Body of pancreas (tissue), 4 donors: ENCODE measurements at regions not wholly inside any gene's neighbourhood (a gene's known extent, or its start where the extent isn't known, plus 50 kb on each side); places are given as distances from the start of the nearest gene placed in this dataset.
"Not testable (repeated sequence)": the region's sequence is repeated elsewhere in the genome, so short reads cannot be mapped to it uniquely, and the experiment has no call there.

ENCODE experiments used
- ATAC-seq: fragments of 150-250 bp; one replicate; pipeline ENCODE4 v1.9.1; 2016
- DNase-seq, 4 donors: peaks; one replicate each; pipeline ENCODE4 v3.0.0-alpha.2; 2019
- H3K27ac ChIP-seq, 4 donors: fragments of 200-600 bp; sonication (generic); 1 replicate in 3 of 4; 2 replicates in 1 of 4; pipeline versions ENCODE4 v1.5.1 to v1.6.1; 2016 to 2019; ENCODE audit warnings: mild to moderate bottlenecking in 1 of 4, mixed read lengths in 1 of 4, moderate library complexity in 1 of 4
- H3K27me3 ChIP-seq, 2 donors: fragments of 200-600 bp; sonication (generic); one replicate each; pipeline ENCODE4 v1.6.0; 2016; ENCODE audit warnings: mild to moderate bottlenecking in 1 of 2
- H3K36me3 ChIP-seq, 2 donors: fragments of 200-600 bp; sonication (generic); replicated peaks in 1 of 2; 2 replicates each; pipeline ENCODE4 v1.5.1; 2016; ENCODE audit warnings: low read depth in 2 of 2; ENCODE audit not compliant: insufficient read depth in 1 of 2
- H3K4me1 ChIP-seq: fragments of 200-600 bp; sonication (generic); one replicate; pipeline ENCODE4 v1.6.0; 2016
- H3K4me3 ChIP-seq, 2 donors: fragments of 200-600 bp; sonication (generic); 1 replicate in 1 of 2; 2 replicates in 1 of 2; pipeline ENCODE4 v1.5.1; 2016 to 2019
- H3K9me3 ChIP-seq, 3 donors: fragments of 200-600 bp; sonication (generic); 1 replicate in 2 of 3; 2 replicates in 1 of 3; pipeline ENCODE4 v1.5.1; 2016
- POLR2A ChIP-seq, 3 donors: fragments of 450-650 bp; IDR thresholded peaks; one replicate each; pipeline ENCODE4 v1.6.1; 2016; ENCODE audit warnings: antibody characterized with exemption in 3 of 3, mild to moderate bottlenecking in 2 of 3
- WGBS, 2 donors: methylation state at CpG; one replicate each; pipeline ENCODE4 v1.1.5; 2017; 5-methylcytosine and 5-hydroxymethylcytosine counted together
- intact Hi-C: fragments of 100-400 bp; cut with DNase I; formaldehyde crosslinking; loops from one replicate; pipeline ENCODE4 v1.15.1; 2023
- TF ChIP-seq, protein P1 (sequence below), 7 experiments: fragments of 450-650 bp in 4 of 7; fragments of 200-600 bp in 3 of 7; sonication (generic) in 3 of 7; IDR thresholded peaks; one replicate each; pipeline ENCODE4 v1.5.1; 2016 to 2019; ENCODE audit warnings: antibody characterized with exemption in 7 of 7

DNA sequence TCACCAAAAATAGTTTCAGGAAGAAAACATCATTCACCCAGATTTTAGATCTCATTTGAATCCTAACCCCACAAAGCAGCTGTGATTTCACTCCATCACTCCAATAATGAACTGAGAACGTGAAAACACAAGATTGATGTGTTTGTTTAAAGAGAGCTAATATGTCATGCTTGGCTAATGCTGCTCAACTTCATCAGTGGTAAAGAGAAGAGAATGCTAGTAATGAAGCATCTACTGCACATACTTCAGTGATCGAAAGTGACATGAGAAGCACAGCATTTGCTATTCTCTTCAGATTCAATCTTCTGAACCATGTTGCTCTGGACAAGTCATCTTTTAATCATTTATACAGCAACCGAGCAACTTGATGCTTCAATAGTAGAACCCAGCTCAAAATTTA, 874.7 kb downstream of the EFNA5 start:
- DNase-seq = no peak
- Histone ChIP-seq H3K27me3 (no peaks in the 10 kb centered on the region), H3K4me3 (no peak overlapping the region), H3K27ac (no peak overlapping the region), H3K36me3 (no peaks in the 10 kb centered on the region), H3K9me3 (no peaks in the 10 kb centered on the region), H3K4me1 (no peaks in the 10 kb centered on the region)
- ATAC-seq = no peak
- TF ChIP-seq, protein P1, sequence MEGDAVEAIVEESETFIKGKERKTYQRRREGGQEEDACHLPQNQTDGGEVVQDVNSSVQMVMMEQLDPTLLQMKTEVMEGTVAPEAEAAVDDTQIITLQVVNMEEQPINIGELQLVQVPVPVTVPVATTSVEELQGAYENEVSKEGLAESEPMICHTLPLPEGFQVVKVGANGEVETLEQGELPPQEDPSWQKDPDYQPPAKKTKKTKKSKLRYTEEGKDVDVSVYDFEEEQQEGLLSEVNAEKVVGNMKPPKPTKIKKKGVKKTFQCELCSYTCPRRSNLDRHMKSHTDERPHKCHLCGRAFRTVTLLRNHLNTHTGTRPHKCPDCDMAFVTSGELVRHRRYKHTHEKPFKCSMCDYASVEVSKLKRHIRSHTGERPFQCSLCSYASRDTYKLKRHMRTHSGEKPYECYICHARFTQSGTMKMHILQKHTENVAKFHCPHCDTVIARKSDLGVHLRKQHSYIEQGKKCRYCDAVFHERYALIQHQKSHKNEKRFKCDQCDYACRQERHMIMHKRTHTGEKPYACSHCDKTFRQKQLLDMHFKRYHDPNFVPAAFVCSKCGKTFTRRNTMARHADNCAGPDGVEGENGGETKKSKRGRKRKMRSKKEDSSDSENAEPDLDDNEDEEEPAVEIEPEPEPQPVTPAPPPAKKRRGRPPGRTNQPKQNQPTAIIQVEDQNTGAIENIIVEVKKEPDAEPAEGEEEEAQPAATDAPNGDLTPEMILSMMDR (IDR thresholded peaks at IDR 0.05) = no peak
- TF ChIP-seq POLR2A (IDR thresholded peaks at IDR 0.05) = no peak
- intact Hi-C loops = no loop called here
- 34 to 36% methylated on average over 3 of the region's 3 CpGs for WGBS, 2 donors

DNA sequence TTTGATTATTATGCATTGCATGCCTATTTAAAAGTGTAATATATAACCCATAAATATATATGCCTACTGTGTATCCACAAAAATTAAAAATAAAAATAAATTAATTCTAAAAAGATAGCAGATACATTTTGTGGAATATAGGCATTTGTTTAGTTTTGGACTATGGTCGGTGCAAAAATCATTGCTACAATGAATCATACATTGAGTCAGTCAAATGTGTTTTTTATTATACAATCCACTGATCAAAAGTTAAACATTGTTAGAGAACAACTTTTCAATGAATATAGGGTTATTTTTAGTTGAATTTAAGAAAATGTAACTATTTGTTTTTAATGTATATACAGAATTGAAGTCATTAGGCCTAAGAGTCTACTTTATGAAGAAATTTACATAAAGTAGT, 885.9 kb downstream of the EFNA5 start:
- Histone ChIP-seq H3K4me3 (no peak overlapping the region), H3K27ac (no peak overlapping the region), H3K27me3 (no peaks in the 10 kb centered on the region), H3K4me1 (no peaks in the 10 kb centered on the region), H3K9me3 (no peaks in the 10 kb centered on the region), H3K36me3 (no peaks in the 10 kb centered on the region)
- ATAC-seq = no peak
- intact Hi-C loops = no loop called here
- 31 to 53% methylated on average over 1 of the region's 1 CpG for WGBS, 2 donors
- DNase-seq = no peak
- TF ChIP-seq, protein P1 (IDR thresholded peaks at IDR 0.05) = no peak
- no peak for TF ChIP-seq POLR2A (IDR thresholded peaks at IDR 0.05)

DNA sequence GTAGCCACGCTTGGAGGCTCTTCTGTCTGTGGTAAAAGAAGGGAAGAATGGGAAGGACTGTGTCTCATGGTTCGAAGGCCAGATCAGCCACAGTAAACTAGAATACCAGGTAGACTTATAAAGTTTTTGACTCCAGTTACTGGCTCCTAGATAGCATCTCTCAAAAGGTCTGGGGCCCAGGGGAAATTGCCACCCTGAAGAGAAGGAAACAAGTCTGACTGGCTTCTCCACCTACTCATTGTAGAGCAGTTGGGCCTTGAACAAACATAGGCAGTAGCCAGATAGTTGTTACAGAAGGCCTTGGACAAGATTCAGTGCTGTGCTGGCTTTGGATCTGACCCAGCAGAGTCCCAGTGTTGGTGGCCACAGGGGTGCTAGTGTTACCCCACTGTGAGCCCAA, 890.4 kb downstream of the EFNA5 start:
- ATAC-seq = no peak
- DNase-seq = no peak
- Histone ChIP-seq H3K4me3 (no peak overlapping the region), H3K27me3 (no peaks in the 10 kb centered on the region), H3K36me3 (no peaks in the 10 kb centered on the region), H3K4me1 (no peaks in the 10 kb centered on the region), H3K9me3 (no peaks in the 10 kb centered on the region), H3K27ac (no peak overlapping the region)
- WGBS, 2 donors = 79 to 82% methylated on average over 2 of the region's 2 CpGs
- intact Hi-C loops = no loop called here
- TF ChIP-seq, protein P1 (IDR thresholded peaks at IDR 0.05) = no peak
- no peak for TF ChIP-seq POLR2A (IDR thresholded peaks at IDR 0.05)

DNA sequence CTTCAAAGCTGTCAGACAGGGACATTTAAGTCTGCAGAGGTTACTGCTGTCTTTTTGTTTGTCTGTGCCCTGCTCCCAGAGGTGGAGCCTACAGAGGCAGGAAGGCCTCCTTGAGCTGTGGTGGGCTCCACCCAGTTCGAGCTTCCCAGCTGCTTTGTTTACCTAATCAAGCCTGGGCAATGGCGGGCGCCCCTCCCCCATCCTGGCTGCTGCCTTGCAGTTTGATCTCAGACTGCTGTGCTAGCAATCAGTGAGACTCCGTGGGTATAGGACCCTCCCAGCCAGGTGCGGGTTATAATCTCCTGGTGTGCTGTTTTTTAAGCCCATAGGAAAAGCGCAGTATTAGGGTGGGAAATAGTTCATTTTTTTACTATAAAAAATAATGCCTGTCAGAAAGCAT, 894.2 kb downstream of the EFNA5 start:
- H3K27me3 ChIP-seq, H3K36me3 ChIP-seq, H3K27ac ChIP-seq, intact Hi-C loops, H3K9me3 ChIP-seq, H3K4me3 ChIP-seq, ATAC-seq, DNase-seq, H3K4me1 ChIP-seq: not testable (repeated sequence)
- 76 to 84% methylated on average over 5 to 6 of the region's 6 CpGs for WGBS, 2 donors

DNA sequence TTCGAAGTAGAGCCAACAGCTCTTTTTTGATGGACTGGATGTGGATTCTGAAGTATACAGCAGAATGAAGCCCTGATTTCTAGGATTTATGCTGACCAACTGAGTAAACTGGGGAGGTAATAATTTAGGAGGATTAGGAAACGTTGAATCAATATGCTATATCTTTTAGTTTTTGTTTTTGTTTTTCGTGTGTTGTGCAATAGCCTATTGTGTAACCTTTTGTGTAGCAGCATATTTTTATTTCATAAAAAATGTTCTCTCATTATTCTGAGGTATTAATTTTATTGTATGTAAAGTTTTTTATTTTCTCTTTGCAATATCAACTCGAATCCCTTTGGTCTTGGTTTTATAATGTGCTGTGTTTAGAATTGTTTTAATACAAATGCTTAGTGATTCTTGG, 902.3 kb downstream of the EFNA5 start:
- Histone ChIP-seq H3K36me3 (no peaks in the 10 kb centered on the region), H3K27ac (no peak overlapping the region), H3K27me3 (no peaks in the 10 kb centered on the region), H3K4me3 (no peak overlapping the region), H3K4me1 (no peaks in the 10 kb centered on the region), H3K9me3 (no peaks in the 10 kb centered on the region)
- ATAC-seq (no peak), DNase-seq (no peak)
- WGBS, 2 donors = 53 to 58% methylated on average over 4 of the region's 4 CpGs
- intact Hi-C loops = no loop called here
- no peak for TF ChIP-seq POLR2A (IDR thresholded peaks at IDR 0.05)
- TF ChIP-seq, protein P1 (IDR thresholded peaks at IDR 0.05) = no peak
